GM12878 (cell line): ENCODE measurements at regions not wholly inside any gene's neighbourhood (a gene's known extent, or its start where the extent isn't known, plus 50 kb on each side); places are given as distances from the start of the nearest gene placed in this dataset.

ENCODE experiments used
- ATAC-seq: fragments of 200-7000 bp; cut with Tn5 transposase; 3 replicates; pipeline ENCODE4 v1.9.1; 2020; ENCODE audit warnings: mild to moderate bottlenecking, moderate library complexity
- BruUV-seq: library from RNA; stranded (reverse); fragments of 400-500 nt; replicated peaks from 2 replicates; lab custom pipeline; 2021; lab: Mats Ljungman, UMichigan
- CTCF ChIA-PET: fragments of 300-600 bp; sonication (Branson Sonifier 250); formaldehyde crosslinking; extraction: SDS; loops from one replicate; lab custom pipeline; 2021; ENCODE audit warnings: inconsistent platforms; lab: Yijun Ruan, JAX
- POLR2A ChIA-PET: fragments of 350-600 bp; formaldehyde crosslinking; extraction: SDS; loops from one replicate; lab custom pipeline; 2021; ENCODE audit warnings: inconsistent platforms; lab: Charles Lee
- RAD21 ChIA-PET: fragments of 300-600 bp; sonication (Branson Sonifier 250); formaldehyde crosslinking; loops from one replicate; lab custom pipeline; 2023; ENCODE audit warnings: antibody characterized with exemption; ENCODE audit not compliant: unreplicated experiment; lab: Charles Lee
- SMC1A ChIA-PET: fragments of 300-600 bp; sonication (Branson Sonifier 250); formaldehyde crosslinking; loops from one replicate; lab custom pipeline; 2023; ENCODE audit not compliant: unreplicated experiment, uncharacterized antibody; lab: Charles Lee
- DNase-seq: peaks from one replicate; pipeline ENCODE4 v3.0.0-alpha.2; 2011; ENCODE audit warnings: low read depth, low spot score
- FAIRE-seq: peaks from 3 replicates; lab custom pipeline; 2011; peaks lifted over from hg19 to GRCh38; lab: Jason Lieb, UNC
- H2AFZ ChIP-seq: 2 replicates; pipeline ENCODE4 v1.6.0; 2011; ENCODE audit warnings: low read depth, low read length, control low read depth; ENCODE audit not compliant: control insufficient read depth
- H3K27ac ChIP-seq: 2 replicates; pipeline ENCODE4 v1.5.1; 2011; ENCODE audit warnings: control low read depth; ENCODE audit not compliant: control insufficient read depth, insufficient read depth
- H3K27me3 ChIP-seq, 2 experiments: replicated peaks in 1 of 2; 2 replicates each; pipeline versions ENCODE4 v1.6.0 to v1.6.1; 2011; ENCODE audit warnings: low read length in 1 of 2; ENCODE audit not compliant: control insufficient read depth in 2 of 2, insufficient read depth in 2 of 2
- H3K36me3 ChIP-seq, 2 experiments: 2 replicates each; pipeline ENCODE4 v1.5.1; 2011; ENCODE audit warnings: low read length in 1 of 2; ENCODE audit not compliant: control insufficient read depth in 2 of 2, insufficient read depth in 2 of 2
- H3K4me1 ChIP-seq: 2 replicates; pipeline ENCODE4 v1.6.1; 2011; ENCODE audit warnings: mild to moderate bottlenecking, low read length, moderate library complexity, mixed read lengths; ENCODE audit not compliant: control insufficient read depth, insufficient read depth
- H3K4me2 ChIP-seq: 2 replicates; pipeline ENCODE4 v1.6.0; 2011; ENCODE audit warnings: control low read depth; ENCODE audit not compliant: control insufficient read depth, insufficient read depth
- H3K4me3 ChIP-seq: fragments of 200-600 bp; sonication (generic); 2 replicates; pipeline ENCODE4 v1.5.1; 2016
- H3K79me2 ChIP-seq: 2 replicates; pipeline ENCODE4 v1.6.0; 2011; ENCODE audit warnings: low read length; ENCODE audit not compliant: control insufficient read depth, insufficient read depth
- H3K9ac ChIP-seq: 2 replicates; pipeline ENCODE4 v1.8.0; 2011; ENCODE audit warnings: low read length, control low read depth, mixed read lengths; ENCODE audit not compliant: control insufficient read depth, insufficient read depth
- H3K9me3 ChIP-seq: replicated peaks from 3 replicates; pipeline ENCODE4 v1.5.1; 2011; ENCODE audit warnings: mild to moderate bottlenecking, low read length; ENCODE audit not compliant: control insufficient read depth, insufficient read depth
- H4K20me1 ChIP-seq: 2 replicates; pipeline ENCODE4 v1.6.0; 2011; ENCODE audit not compliant: control insufficient read depth, insufficient read depth
- EP300 ChIP-seq, 2 experiments: fragments of 150-350 bp in 1 of 2; IDR thresholded peaks; 2 replicates each; pipeline ENCODE4 v1.6.1; 2011 to 2012; ENCODE audit warnings: low read depth in 2 of 2, low read length in 2 of 2, borderline replicate concordance in 1 of 2, improper control_type of control experiment in 1 of 2, inconsistent platforms in 1 of 2; ENCODE audit not compliant: control insufficient read depth in 1 of 2
- KDM1A ChIP-seq: fragments of 200-600 bp; sonication (generic); IDR thresholded peaks from 2 replicates; pipeline ENCODE4 v1.6.1; 2016; ENCODE audit warnings: borderline replicate concordance
- POU2F2 ChIP-seq: IDR thresholded peaks from 3 replicates; pipeline ENCODE4 v1.6.1; 2011; ENCODE audit warnings: low read depth, mild to moderate bottlenecking, low read length, borderline replicate concordance
- TCF3 ChIP-seq: IDR thresholded peaks from 2 replicates; pipeline ENCODE4 v1.6.1; 2012; ENCODE audit warnings: low read depth, mild to moderate bottlenecking, low read length, borderline replicate concordance; ENCODE audit not compliant: insufficient read depth
- ZNF24 ChIP-seq: fragments of 450-650 bp; IDR thresholded peaks from 2 replicates; pipeline ENCODE4 v1.6.1; 2017; ENCODE audit warnings: antibody characterized with exemption, mild to moderate bottlenecking
- ZZZ3 ChIP-seq: IDR thresholded peaks from 2 replicates; pipeline ENCODE4 v1.6.1; 2011; ENCODE audit warnings: low read depth; ENCODE audit not compliant: control insufficient read depth, insufficient read length
- WGBS: methylation state at CpG from one replicate; pipeline ENCODE4 v1.1.6; 2016; ENCODE audit warnings: low lambda C conversion rate; ENCODE audit not compliant: insufficient replicate concordance, insufficient coverage; ENCODE audit errors: missing lambda C conversion rate; 5-methylcytosine and 5-hydroxymethylcytosine counted together
- in situ Hi-C: fragments of 300-500 bp; cut with MboI; formaldehyde crosslinking; loops from 9 replicates; pipeline ENCODE4 v1.14.3; 2018; ENCODE audit warnings: mixed read lengths
- intact Hi-C: fragments of 100-400 bp; cut with micrococcal nuclease; formaldehyde crosslinking; loops from one replicate; pipeline ENCODE4 v1.14.2; 2022; ENCODE audit not compliant: unreplicated experiment
- TF ChIP-seq, protein P1 (sequence below): IDR thresholded peaks from 2 replicates; pipeline ENCODE4 v1.6.1; 2012; ENCODE audit warnings: low read length, inconsistent platforms
- TF ChIP-seq, protein P2 (sequence below): fragments of 450-650 bp; IDR thresholded peaks from 2 replicates; pipeline ENCODE4 v1.6.1; 2017; ENCODE audit warnings: mild to moderate bottlenecking, moderate library complexity

DNA sequence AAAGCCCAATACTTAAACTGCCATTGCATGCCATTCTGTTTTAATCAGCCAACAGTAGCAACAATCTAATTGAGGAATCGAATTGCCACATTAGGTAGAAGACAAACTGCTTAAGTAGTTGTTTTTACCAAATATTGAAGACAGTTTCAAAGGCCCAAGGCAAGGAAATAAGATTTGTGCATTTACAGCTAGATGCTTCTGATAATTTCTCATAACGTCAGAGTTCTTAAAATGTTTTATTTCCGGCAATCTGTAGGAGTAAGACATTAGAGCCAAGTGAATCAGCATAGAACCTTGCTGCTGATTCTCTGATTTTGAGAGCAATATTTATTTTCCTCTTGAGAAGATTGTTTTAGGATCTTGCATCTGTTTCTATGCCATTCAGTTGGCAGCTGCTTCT is 174.3 kb downstream of the RBM43 start:
- POLR2A ChIA-PET = no interaction called here
- H3K9ac ChIP-seq = no peak overlapping the region
- no TSS peak for BruUV-seq
- no peak for DNase-seq
- CTCF ChIA-PET = interaction anchor here (1.1 kb wide), 1 partner anchor 36 kb away, joined by 3 read pairs; no protein-coding TSS in a partner anchor
- no peaks in the 10 kb centered on the region for H3K36me3 ChIP-seq
- FAIRE-seq = no peak
- RAD21 ChIA-PET = no interaction called here
- no peaks in the 10 kb centered on the region; a peak in 1 of 4 replicates for H3K27me3 ChIP-seq
- WGBS = 19% methylated on average over 3 of the region's 3 CpGs
- TF ChIP-seq, protein P1, sequence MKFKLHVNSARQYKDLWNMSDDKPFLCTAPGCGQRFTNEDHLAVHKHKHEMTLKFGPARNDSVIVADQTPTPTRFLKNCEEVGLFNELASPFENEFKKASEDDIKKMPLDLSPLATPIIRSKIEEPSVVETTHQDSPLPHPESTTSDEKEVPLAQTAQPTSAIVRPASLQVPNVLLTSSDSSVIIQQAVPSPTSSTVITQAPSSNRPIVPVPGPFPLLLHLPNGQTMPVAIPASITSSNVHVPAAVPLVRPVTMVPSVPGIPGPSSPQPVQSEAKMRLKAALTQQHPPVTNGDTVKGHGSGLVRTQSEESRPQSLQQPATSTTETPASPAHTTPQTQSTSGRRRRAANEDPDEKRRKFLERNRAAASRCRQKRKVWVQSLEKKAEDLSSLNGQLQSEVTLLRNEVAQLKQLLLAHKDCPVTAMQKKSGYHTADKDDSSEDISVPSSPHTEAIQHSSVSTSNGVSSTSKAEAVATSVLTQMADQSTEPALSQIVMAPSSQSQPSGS = no peak
- TF ChIP-seq POU2F2 = no peak
- TF ChIP-seq, protein P2, sequence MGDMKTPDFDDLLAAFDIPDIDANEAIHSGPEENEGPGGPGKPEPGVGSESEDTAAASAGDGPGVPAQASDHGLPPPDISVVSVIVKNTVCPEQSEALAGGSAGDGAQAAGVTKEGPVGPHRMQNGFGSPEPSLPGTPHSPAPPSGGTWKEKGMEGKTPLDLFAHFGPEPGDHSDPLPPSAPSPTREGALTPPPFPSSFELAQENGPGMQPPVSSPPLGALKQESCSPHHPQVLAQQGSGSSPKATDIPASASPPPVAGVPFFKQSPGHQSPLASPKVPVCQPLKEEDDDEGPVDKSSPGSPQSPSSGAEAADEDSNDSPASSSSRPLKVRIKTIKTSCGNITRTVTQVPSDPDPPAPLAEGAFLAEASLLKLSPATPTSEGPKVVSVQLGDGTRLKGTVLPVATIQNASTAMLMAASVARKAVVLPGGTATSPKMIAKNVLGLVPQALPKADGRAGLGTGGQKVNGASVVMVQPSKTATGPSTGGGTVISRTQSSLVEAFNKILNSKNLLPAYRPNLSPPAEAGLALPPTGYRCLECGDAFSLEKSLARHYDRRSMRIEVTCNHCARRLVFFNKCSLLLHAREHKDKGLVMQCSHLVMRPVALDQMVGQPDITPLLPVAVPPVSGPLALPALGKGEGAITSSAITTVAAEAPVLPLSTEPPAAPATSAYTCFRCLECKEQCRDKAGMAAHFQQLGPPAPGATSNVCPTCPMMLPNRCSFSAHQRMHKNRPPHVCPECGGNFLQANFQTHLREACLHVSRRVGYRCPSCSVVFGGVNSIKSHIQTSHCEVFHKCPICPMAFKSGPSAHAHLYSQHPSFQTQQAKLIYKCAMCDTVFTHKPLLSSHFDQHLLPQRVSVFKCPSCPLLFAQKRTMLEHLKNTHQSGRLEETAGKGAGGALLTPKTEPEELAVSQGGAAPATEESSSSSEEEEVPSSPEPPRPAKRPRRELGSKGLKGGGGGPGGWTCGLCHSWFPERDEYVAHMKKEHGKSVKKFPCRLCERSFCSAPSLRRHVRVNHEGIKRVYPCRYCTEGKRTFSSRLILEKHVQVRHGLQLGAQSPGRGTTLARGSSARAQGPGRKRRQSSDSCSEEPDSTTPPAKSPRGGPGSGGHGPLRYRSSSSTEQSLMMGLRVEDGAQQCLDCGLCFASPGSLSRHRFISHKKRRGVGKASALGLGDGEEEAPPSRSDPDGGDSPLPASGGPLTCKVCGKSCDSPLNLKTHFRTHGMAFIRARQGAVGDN = no peak
- no peak for TF ChIP-seq ZZZ3
- no peak for TF ChIP-seq KDM1A
- no peak for TF ChIP-seq ZNF24
- no peak for TF ChIP-seq EP300 (IDR thresholded peaks at IDR 0.05; ENCODE audit: borderline replicate concordance in 1 of 2, control insufficient read depth in 1 of 2, low read depth in 2 of 2, low read length in 2 of 2)
- no peak for TF ChIP-seq TCF3
- no peaks in the 10 kb centered on the region for H3K4me1 ChIP-seq
- SMC1A ChIA-PET = interaction anchor here (0.6 kb wide), 1 partner anchor 86 kb away, joined by 3 read pairs; no protein-coding TSS in a partner anchor
- no peak overlapping the region for H3K4me3 ChIP-seq
- H3K9me3 ChIP-seq = no peaks in the 10 kb centered on the region
- intact Hi-C loops (no loop called here), in situ Hi-C loops (no loop called here)
- H4K20me1 ChIP-seq = no peaks in the 10 kb centered on the region
- H3K79me2 ChIP-seq = no peaks in the 10 kb centered on the region
- no peak overlapping the region for H2AFZ ChIP-seq
- no peak overlapping the region for H3K27ac ChIP-seq
- no peak overlapping the region for H3K4me2 ChIP-seq
- no peak for ATAC-seq
